Activated naive CD4-positive, alpha-beta T cell treated with anti-CD3 and anti-CD28 coated beads for 36 hours (primary cell): ENCODE measurements at regions not wholly inside any gene's neighbourhood (a gene's known extent, or its start where the extent isn't known, plus 50 kb on each side); places are given as distances from the start of the nearest gene placed in this dataset.
"Not testable (repeated sequence)": the region's sequence is repeated elsewhere in the genome, so short reads cannot be mapped to it uniquely, and the experiment has no call there.

ENCODE experiments used
- CTCF ChIA-PET: fragments of 350-600 bp; sonication (Branson Sonifier 250); formaldehyde crosslinking; loops from one replicate; lab custom pipeline; 2021; ENCODE audit warnings: antibody characterized with exemption; lab: Charles Lee
- DNase-seq: peaks from one replicate; pipeline ENCODE4 v3.0.0-alpha.2; 2020
- H3K27ac Mint-ChIP-seq: one replicate; pipeline ENCODE4 v1.8.0; 2021; ENCODE audit warnings: mild to moderate bottlenecking, mixed read lengths
- H3K27me3 Mint-ChIP-seq: one replicate; pipeline ENCODE4 v1.8.0; 2021; ENCODE audit warnings: low read depth, mixed read lengths
- H3K36me3 Mint-ChIP-seq: one replicate; pipeline ENCODE4 v1.8.0; 2021; ENCODE audit warnings: low read depth, mixed read lengths
- H3K4me1 Mint-ChIP-seq: one replicate; pipeline ENCODE4 v1.8.0; 2021; ENCODE audit warnings: low read depth, mixed read lengths
- H3K4me3 Mint-ChIP-seq: one replicate; pipeline ENCODE4 v1.8.0; 2021; ENCODE audit warnings: mild to moderate bottlenecking, moderate library complexity, mixed read lengths
- H3K9me3 Mint-ChIP-seq: one replicate; pipeline ENCODE4 v1.8.0; 2021; ENCODE audit warnings: mixed read lengths
- intact Hi-C: fragments of 100-400 bp; cut with micrococcal nuclease; formaldehyde crosslinking; loops from one replicate; pipeline ENCODE4 v1.15.1; 2023

DNA sequence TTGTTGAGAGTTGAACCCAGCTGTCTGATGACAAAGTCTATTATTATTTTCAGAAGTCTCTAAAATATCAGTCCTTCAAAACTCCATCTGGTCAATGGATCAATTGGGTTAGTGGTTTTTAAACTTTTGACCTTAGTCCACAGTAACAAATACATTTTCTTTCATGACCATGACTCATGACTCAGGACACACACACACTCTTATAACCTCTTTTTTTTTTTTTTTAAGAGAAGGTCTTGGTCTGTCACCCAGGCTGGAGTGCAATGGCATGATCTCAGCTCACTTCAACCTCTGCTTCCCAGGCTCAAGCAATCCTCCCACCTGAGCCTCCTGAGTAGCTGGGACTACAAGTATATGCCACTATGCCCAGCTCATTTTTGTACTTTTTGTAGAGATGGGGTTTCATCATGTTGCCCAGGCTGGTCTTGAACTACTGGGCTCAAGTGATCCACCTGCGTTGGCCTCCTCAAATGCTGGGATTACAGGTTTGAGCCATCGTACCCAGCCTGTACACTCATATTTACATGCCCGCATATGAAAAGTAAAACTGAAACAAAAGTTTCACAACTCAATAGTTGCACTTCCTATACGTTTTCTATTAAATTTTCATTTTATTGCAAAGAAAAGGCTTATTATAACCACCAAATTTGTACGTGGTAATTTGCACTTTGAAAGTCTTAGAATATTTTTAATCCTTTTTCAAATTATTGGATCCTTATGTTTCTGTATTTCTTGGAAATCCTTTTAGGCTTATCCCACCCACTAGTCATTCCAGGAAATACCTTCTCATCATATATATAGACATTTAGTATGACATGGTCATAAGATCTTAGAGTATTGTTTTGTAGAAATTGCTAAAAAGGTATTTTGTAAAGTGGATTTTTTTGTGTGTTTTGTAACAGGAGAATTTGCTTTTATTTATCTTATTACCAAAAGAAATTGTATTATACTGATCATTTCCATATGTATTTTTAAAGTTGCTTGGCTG is 199.0 kb downstream of the LPIN1 start:
- intact Hi-C loops: loop anchor here (1.0 to 5.0 kb wide), 2 partner anchors 115 to 182 kb away; no protein-coding TSS in a partner anchor
- CTCF ChIA-PET: no interaction called here
- peak overlapping the region; percentile 15 for H3K4me3 Mint-ChIP-seq
- H3K36me3 Mint-ChIP-seq: no peaks in the 10 kb centered on the region
- no peaks in the 10 kb centered on the region for H3K9me3 Mint-ChIP-seq
- peak; percentile 32 for DNase-seq
- H3K27ac Mint-ChIP-seq: no peak overlapping the region
- H3K27me3 Mint-ChIP-seq: no peaks in the 10 kb centered on the region
- peaks cover 13% of the 10 kb centered on the region for H3K4me1 Mint-ChIP-seq

- Mint-ChIP-seq H3K36me3 (no peaks in the 10 kb centered on the region), H3K27ac (no peak overlapping the region), H3K4me3 (no peak overlapping the region), H3K4me1 (peaks cover 13% of the 10 kb centered on the region), H3K9me3 (no peaks in the 10 kb centered on the region), H3K27me3 (no peaks in the 10 kb centered on the region)
- CTCF ChIA-PET: interaction anchor here (0.7 kb wide), 1 partner anchor 774 kb away, joined by 3 read pairs; no protein-coding TSS in a partner anchor
- no peak for DNase-seq
- intact Hi-C loops: loop anchor here (5.0 kb wide), 1 partner anchor 179 kb away; no protein-coding TSS in a partner anchor
These were observed 201.5 kb downstream of the LPIN1 start for GRCh38 chr2:11947956-11948355.

DNA sequence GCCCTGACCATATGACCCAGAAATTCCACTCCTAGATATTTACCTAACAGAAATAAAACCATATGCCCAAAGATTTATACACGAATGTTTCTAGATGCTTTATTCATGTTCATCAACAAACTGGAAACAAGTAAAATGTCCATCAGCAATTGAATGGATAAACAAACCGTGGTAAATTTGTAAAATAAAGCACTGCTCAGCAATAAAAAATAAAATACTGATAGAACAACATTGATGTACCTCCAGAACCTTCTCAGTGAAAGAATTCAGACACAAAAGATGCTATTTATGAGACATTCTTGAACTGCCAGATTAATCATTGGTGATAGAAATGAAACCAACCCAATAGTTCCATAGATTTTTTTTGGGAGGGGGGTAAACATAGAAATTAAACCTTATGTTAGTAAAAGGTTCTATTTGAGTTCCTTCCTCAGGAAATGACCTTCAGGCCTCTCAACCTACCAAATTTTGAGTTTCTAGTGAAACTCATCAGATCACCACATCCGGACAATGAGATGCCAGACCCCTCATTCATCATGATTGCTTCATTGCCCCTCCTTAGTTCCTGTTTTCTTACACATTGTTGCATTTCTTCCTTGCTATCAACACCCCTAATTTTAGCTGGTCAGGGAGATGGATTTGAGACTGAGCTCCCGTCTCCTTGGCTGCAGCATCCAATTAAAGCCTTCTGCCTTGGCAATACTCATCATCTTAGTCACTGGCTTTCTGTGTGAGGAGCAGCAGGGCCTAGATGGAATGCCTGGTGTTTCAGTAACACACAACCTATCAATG is 203.5 kb downstream of the LPIN1 start:
- Mint-ChIP-seq H3K27ac (no peak overlapping the region), H3K36me3 (no peaks in the 10 kb centered on the region), H3K27me3 (peaks cover 2% of the 10 kb centered on the region), H3K9me3 (no peaks in the 10 kb centered on the region), H3K4me1 (peaks cover 9% of the 10 kb centered on the region), H3K4me3 (no peak overlapping the region)
- intact Hi-C loops: loop anchor here (2.0 to 5.0 kb wide), 2 partner anchors 87 to 177 kb away; no protein-coding TSS in a partner anchor
- DNase-seq: no peak
- CTCF ChIA-PET: no interaction called here

- CTCF ChIA-PET: interaction anchor here (0.6 kb wide), 1 partner anchor 416 kb away, joined by 3 read pairs; no protein-coding TSS in a partner anchor
- Mint-ChIP-seq H3K4me3 (no peak overlapping the region), H3K27ac (no peak overlapping the region), H3K4me1 (peaks cover 3% of the 10 kb centered on the region), H3K27me3 (peaks cover 2% of the 10 kb centered on the region), H3K9me3 (no peaks in the 10 kb centered on the region), H3K36me3 (no peaks in the 10 kb centered on the region)
- DNase-seq: no peak
- intact Hi-C loops: loop anchor here (2.0 kb wide), 1 partner anchor 88 kb away; no protein-coding TSS in a partner anchor
These were observed 204.5 kb downstream of the LPIN1 start for GRCh38 chr2:11950896-11951295.

GRCh38 chr2:11951492-11951891 is 205.1 kb downstream of the LPIN1 start:
- DNase-seq: peak; percentile 24
- H3K9me3 Mint-ChIP-seq, H3K36me3 Mint-ChIP-seq, H3K27ac Mint-ChIP-seq, H3K4me3 Mint-ChIP-seq, H3K27me3 Mint-ChIP-seq, H3K4me1 Mint-ChIP-seq: not testable (repeated sequence)
- intact Hi-C loops: loop anchor here (2.0 kb wide), 1 partner anchor 89 kb away; no protein-coding TSS in a partner anchor
- CTCF ChIA-PET: interaction anchor here (0.6 kb wide), 2 partner anchors 84 to 415 kb away, joined by 3 read pairs; no protein-coding TSS in a partner anchor

DNA sequence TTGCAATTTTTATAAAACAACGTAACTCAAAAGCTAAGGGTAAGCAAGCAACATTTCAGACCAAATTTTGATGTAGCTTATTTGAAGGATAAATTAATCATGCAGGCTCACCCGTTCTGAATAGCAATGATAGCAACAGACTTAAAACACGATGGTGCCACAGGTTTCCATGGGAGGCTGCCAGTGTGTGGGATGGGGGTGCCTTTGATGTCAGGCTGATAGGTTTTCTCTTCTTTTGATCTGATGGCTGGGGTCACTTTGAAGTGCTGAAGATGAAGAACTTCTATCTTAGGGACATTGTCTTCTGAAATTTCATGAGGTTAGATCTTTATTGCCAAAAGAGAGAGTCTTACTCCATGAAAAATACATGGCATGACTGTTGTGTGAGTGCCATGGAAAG is 206.8 kb downstream of the LPIN1 start:
- Mint-ChIP-seq H3K27ac (no peak overlapping the region), H3K4me1 (peaks cover 3% of the 10 kb centered on the region), H3K27me3 (peaks cover 2% of the 10 kb centered on the region), H3K9me3 (no peaks in the 10 kb centered on the region), H3K4me3 (no peak overlapping the region), H3K36me3 (no peaks in the 10 kb centered on the region)
- CTCF ChIA-PET: no interaction called here
- no peak for DNase-seq
- intact Hi-C loops: no loop called here

DNA sequence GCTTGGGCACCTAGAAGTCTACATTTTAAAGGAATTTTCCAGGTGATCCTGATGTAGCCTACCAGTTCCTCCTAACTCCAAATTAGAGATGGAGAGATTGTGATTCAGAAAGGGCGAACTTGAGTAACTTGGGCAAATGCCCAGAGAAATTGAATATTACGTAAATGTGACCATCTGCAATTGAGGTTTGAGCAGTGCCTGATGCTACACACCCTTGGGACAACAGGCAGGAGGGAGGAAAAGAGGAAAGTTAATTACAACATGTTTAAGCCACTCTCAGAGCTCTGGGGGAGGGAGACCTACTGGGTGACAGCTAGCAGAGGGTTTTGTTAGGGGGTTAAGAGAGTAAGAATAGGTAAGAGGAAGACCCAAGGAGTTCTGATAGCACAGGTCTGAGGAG is 208.9 kb downstream of the LPIN1 start:
- no peaks in the 10 kb centered on the region for H3K9me3 Mint-ChIP-seq
- CTCF ChIA-PET: no interaction called here
- intact Hi-C loops: no loop called here
- H3K4me3 Mint-ChIP-seq: no peak overlapping the region
- no peak for DNase-seq
- peaks cover 2% of the 10 kb centered on the region for H3K27me3 Mint-ChIP-seq
- H3K27ac Mint-ChIP-seq: no peak overlapping the region
- H3K4me1 Mint-ChIP-seq: peaks cover 3% of the 10 kb centered on the region
- H3K36me3 Mint-ChIP-seq: no peaks in the 10 kb centered on the region

GRCh38 chr2:11955884-11956291 is 209.5 kb downstream of the LPIN1 start:
- Mint-ChIP-seq H3K4me1 (peaks cover 3% of the 10 kb centered on the region), H3K9me3 (no peaks in the 10 kb centered on the region), H3K4me3 (no peak overlapping the region), H3K27me3 (peaks cover 2% of the 10 kb centered on the region), H3K27ac (no peak overlapping the region), H3K36me3 (no peaks in the 10 kb centered on the region)
- intact Hi-C loops: no loop called here
- CTCF ChIA-PET: no interaction called here
- DNase-seq: no peak

DNA sequence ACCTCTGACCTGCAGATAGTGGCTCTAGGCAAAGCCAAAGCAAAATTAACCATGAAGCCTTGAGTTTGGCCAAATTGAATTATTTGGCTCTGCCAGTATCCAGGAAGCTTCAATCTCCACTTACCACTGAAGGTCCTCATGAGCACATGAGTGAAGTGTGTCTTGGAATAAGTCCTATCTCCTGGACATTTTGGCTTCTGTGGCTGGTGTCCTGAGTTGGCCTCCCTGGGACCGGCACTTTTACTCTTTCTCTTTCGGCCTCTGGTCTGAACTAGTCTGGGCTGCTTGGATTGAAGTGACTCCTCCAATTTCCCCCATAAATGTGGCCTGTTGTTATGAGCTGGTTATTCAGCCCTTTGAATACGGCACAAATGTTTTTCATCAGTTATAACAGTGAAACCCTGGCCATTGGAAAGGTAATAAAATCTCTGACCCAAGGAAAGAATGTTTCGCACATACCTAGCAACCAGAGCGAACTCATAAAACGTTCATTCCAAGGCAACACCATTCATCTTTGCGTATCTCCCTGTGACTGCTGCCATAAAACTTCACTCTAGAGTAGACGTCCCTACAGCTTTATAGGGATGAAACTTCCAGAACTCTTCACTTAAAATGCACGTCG is 216.4 kb downstream of the LPIN1 start:
- Mint-ChIP-seq H3K27ac (no peak overlapping the region), H3K27me3 (no peaks in the 10 kb centered on the region), H3K9me3 (no peaks in the 10 kb centered on the region), H3K4me3 (no peak overlapping the region), H3K36me3 (no peaks in the 10 kb centered on the region), H3K4me1 (no peaks in the 10 kb centered on the region)
- CTCF ChIA-PET: no interaction called here
- DNase-seq: no peak
- intact Hi-C loops: no loop called here

DNA sequence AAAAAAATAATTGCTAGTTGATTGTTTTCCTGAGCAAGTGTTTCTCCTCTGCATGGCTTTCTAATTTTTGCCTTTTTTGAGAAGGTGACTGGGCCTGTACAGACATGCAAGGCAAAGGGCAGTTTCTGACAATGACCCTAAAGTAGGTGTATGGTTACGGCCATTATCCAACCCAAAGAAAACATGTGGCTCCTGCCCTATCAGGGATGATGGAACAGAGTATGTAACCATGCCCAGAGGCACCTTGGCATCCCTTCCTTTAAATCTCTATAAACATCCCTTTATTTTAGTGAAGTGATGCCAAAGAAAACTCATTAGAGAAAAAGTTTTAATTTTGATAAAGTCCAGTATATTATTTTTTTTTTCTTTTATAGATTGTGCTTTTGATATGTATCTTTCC is 217.5 kb downstream of the LPIN1 start:
- no peak overlapping the region for H3K27ac Mint-ChIP-seq
- CTCF ChIA-PET: no interaction called here
- H3K4me3 Mint-ChIP-seq: no peak overlapping the region
- no peaks in the 10 kb centered on the region for H3K9me3 Mint-ChIP-seq
- no peaks in the 10 kb centered on the region for H3K36me3 Mint-ChIP-seq
- H3K4me1 Mint-ChIP-seq: no peaks in the 10 kb centered on the region
- DNase-seq: no peak
- intact Hi-C loops: no loop called here
- H3K27me3 Mint-ChIP-seq: no peaks in the 10 kb centered on the region

DNA sequence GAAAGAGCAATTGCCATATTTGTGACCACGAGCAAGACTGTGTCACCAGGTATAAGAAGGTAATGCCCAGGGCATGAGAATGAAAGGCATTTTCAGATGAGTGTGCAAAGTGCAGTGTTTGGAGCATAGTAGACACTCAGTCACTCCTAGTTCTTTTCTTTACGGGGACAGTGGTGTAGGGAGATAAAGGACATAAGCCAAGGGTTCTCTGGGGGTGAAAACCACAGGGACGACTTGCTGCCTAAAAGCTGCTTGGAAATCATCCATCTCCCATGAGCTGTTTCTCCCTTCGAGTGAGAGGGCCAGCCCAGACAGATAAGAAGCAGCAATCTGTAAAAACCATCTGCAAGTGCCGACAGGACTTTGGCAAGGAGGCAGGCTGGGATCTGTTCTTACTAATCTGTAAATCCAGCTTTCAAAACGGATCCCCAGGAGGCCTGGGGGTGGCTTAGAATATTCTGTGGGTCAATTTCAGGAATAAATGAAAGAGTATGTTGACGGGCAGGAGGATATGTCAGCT is 221.6 kb downstream of the LPIN1 start:
- intact Hi-C loops: no loop called here
- CTCF ChIA-PET: no interaction called here
- Mint-ChIP-seq H3K9me3 (peaks cover 8% of the 10 kb centered on the region), H3K4me3 (no peak overlapping the region), H3K27me3 (no peaks in the 10 kb centered on the region), H3K27ac (no peak overlapping the region), H3K4me1 (no peaks in the 10 kb centered on the region), H3K36me3 (peaks cover 7% of the 10 kb centered on the region)
- no peak for DNase-seq

GRCh38 chr2:11968521-11968920 is 222.1 kb downstream of the LPIN1 start:
- intact Hi-C loops: no loop called here
- no peak overlapping the region for H3K4me3 Mint-ChIP-seq
- CTCF ChIA-PET: no interaction called here

More at GRCh38 chr2:11968521-11968920, 222.1 kb downstream of the LPIN1 start:
- Mint-ChIP-seq H3K27ac (no peak overlapping the region), H3K4me1 (no peaks in the 10 kb centered on the region), H3K27me3 (no peaks in the 10 kb centered on the region), H3K36me3 (peaks cover 7% of the 10 kb centered on the region), H3K9me3 (peaks cover 9% of the 10 kb centered on the region)
- DNase-seq: no peak
